ENCODE measurements at regions not wholly inside any gene's neighbourhood (a gene's known extent, or its start where the extent isn't known, plus 50 kb on each side); places are given as distances from the start of the nearest gene placed in this dataset.

GRCh38 chr3:182165234-182165633 is 453.5 kb downstream of the SOX2 start:
- H3K4me1 ChIP-seq: no peaks in the 10 kb centered on the region
- no peaks in the 10 kb centered on the region for H3K9me3 ChIP-seq
- H3K27ac ChIP-seq: no peak overlapping the region
- no peaks in the 10 kb centered on the region for H3K36me3 ChIP-seq
- no peak for DNase-seq (ENCODE audit: extremely low spot score in 2 of 2)
- H3K27me3 ChIP-seq: no peaks in the 10 kb centered on the region
- intact Hi-C loops (cut with DNase I): no loop called here
- H3K4me3 ChIP-seq: no peak overlapping the region
- TF ChIP-seq POLR2AphosphoS5 (IDR thresholded peaks at IDR 0.05; ENCODE audit: insufficient read depth in 1 of 2, low read depth in 1 of 2) (peak in 1 of 2 donors; percentile 51), CTCF (IDR thresholded peaks at IDR 0.05) (no peak)

- Histone ChIP-seq H3K36me3 (no peaks in the 10 kb centered on the region), H3K4me1 (no peaks in the 10 kb centered on the region), H3K27me3 (no peaks in the 10 kb centered on the region), H3K27ac (no peak overlapping the region), H3K9me3 (no peaks in the 10 kb centered on the region), H3K4me3 (no peak overlapping the region)
- TF ChIP-seq POLR2AphosphoS5 (IDR thresholded peaks at IDR 0.05; ENCODE audit: insufficient read depth in 1 of 2, low read depth in 1 of 2) (no peak), CTCF (IDR thresholded peaks at IDR 0.05) (no peak), POLR2A (IDR thresholded peaks at IDR 0.05) (no peak)
- no peak for DNase-seq (ENCODE audit: extremely low spot score in 2 of 2)
- intact Hi-C loops (cut with DNase I): no loop called here
These were observed 460.8 kb downstream of the SOX2 start for GRCh38 chr3:182172534-182172933.

GRCh38 chr3:182178488-182179200 is 466.9 kb downstream of the SOX2 start:
- no peak for TF ChIP-seq CTCF (IDR thresholded peaks at IDR 0.05)
- Histone ChIP-seq H3K9me3 (no peaks in the 10 kb centered on the region), H3K27ac (no peak overlapping the region), H3K27me3 (no peaks in the 10 kb centered on the region), H3K36me3 (no peaks in the 10 kb centered on the region), H3K4me1 (no peaks in the 10 kb centered on the region), H3K4me3 (no peak overlapping the region)
- no peak for DNase-seq (ENCODE audit: extremely low spot score in 2 of 2)
- intact Hi-C loops (cut with DNase I): no loop called here

- DNase-seq (ENCODE audit: extremely low spot score in 2 of 2): no peak
- intact Hi-C loops (cut with DNase I): no loop called here
These were observed 467.9 kb downstream of the SOX2 start for GRCh38 chr3:182179631-182180030.

More at GRCh38 chr3:182179631-182180030, 467.9 kb downstream of the SOX2 start:
- TF ChIP-seq CTCF (IDR thresholded peaks at IDR 0.05): no peak
- TF ChIP-seq POLR2AphosphoS5 (IDR thresholded peaks at IDR 0.05; ENCODE audit: insufficient read depth in 1 of 2, low read depth in 1 of 2): no peak
- no peak for TF ChIP-seq POLR2A (IDR thresholded peaks at IDR 0.05)
- Histone ChIP-seq H3K27me3 (no peaks in the 10 kb centered on the region), H3K4me3 (no peak overlapping the region), H3K9me3 (no peaks in the 10 kb centered on the region), H3K27ac (no peak overlapping the region), H3K36me3 (no peaks in the 10 kb centered on the region), H3K4me1 (no peaks in the 10 kb centered on the region)

Data from vagina (tissue), 2 donors.